ENCODE measurements at regions not wholly inside any gene's neighbourhood (a gene's known extent, or its start where the extent isn't known, plus 50 kb on each side); places are given as distances from the start of the nearest gene placed in this dataset.

GRCh38 chr12:74945771-74946198 lies 263.9 kb downstream of the KCNC2 start:
- TF ChIP-seq, protein P1, sequence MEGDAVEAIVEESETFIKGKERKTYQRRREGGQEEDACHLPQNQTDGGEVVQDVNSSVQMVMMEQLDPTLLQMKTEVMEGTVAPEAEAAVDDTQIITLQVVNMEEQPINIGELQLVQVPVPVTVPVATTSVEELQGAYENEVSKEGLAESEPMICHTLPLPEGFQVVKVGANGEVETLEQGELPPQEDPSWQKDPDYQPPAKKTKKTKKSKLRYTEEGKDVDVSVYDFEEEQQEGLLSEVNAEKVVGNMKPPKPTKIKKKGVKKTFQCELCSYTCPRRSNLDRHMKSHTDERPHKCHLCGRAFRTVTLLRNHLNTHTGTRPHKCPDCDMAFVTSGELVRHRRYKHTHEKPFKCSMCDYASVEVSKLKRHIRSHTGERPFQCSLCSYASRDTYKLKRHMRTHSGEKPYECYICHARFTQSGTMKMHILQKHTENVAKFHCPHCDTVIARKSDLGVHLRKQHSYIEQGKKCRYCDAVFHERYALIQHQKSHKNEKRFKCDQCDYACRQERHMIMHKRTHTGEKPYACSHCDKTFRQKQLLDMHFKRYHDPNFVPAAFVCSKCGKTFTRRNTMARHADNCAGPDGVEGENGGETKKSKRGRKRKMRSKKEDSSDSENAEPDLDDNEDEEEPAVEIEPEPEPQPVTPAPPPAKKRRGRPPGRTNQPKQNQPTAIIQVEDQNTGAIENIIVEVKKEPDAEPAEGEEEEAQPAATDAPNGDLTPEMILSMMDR (IDR thresholded peaks at IDR 0.05; ENCODE audit: insufficient read depth, low read length, poor library complexity, severe bottlenecking): no peak
- no peak for TF ChIP-seq EZH2phosphoT487 (conservative IDR thresholded peaks at IDR 0.05; ENCODE audit: low read length)
- no peak overlapping the region for H3K27ac ChIP-seq (ENCODE audit: low read depth, low read length)

GRCh38 chr12:74953697-74954096 lies 255.9 kb downstream of the KCNC2 start:
- Histone ChIP-seq H3K4me2 (ENCODE audit: low read depth, low read length, poor library complexity, severe bottlenecking) (no peak overlapping the region), H4K20me1 (ENCODE audit: low read depth, low read length) (no peaks in the 10 kb centered on the region), H3K27me3 (ENCODE audit: low read length) (no peaks in the 10 kb centered on the region), H3K9me2 (replicated peaks; ENCODE audit: insufficient read depth, low read length) (no peaks in the 10 kb centered on the region; the same call in 1 of the 2 replicates), H2AFZ (ENCODE audit: low read depth, low read length, severe bottlenecking) (no peak overlapping the region), H3K9me3 (ENCODE audit: insufficient read depth, low read length) (no peaks in the 10 kb centered on the region), H3K79me2 (ENCODE audit: insufficient read depth, low read length) (no peaks in the 10 kb centered on the region), H3F3A (ENCODE audit: insufficient read depth) (no peaks in the 10 kb centered on the region), H3K36me3 (ENCODE audit: low read length) (no peaks in the 10 kb centered on the region), H3K9ac (ENCODE audit: low read length) (no peak overlapping the region), H3K4me3 (ENCODE audit: insufficient read depth, low read length, poor library complexity, severe bottlenecking) (no peak overlapping the region), H3K27ac (ENCODE audit: low read depth, low read length) (no peak overlapping the region)
- no peak for TF ChIP-seq EZH2phosphoT487 (conservative IDR thresholded peaks at IDR 0.05; ENCODE audit: low read length)
- TF ChIP-seq, protein P1 (IDR thresholded peaks at IDR 0.05; ENCODE audit: insufficient read depth, low read length, poor library complexity, severe bottlenecking): no peak

More at GRCh38 chr12:74945771-74946198, 263.9 kb downstream of the KCNC2 start:
- H3K9me3 ChIP-seq (ENCODE audit: insufficient read depth, low read length): no peaks in the 10 kb centered on the region
- no peak overlapping the region for H3K4me2 ChIP-seq (ENCODE audit: low read depth, low read length, poor library complexity, severe bottlenecking)
- no peaks in the 10 kb centered on the region for H3K36me3 ChIP-seq (ENCODE audit: low read length)
- no peaks in the 10 kb centered on the region for H3K27me3 ChIP-seq (ENCODE audit: low read length)
- no peak overlapping the region for H3K4me3 ChIP-seq (ENCODE audit: insufficient read depth, low read length, poor library complexity, severe bottlenecking)
- no peak overlapping the region for H2AFZ ChIP-seq (ENCODE audit: low read depth, low read length, severe bottlenecking)
- H3F3A ChIP-seq (ENCODE audit: insufficient read depth): no peaks in the 10 kb centered on the region
- no peaks in the 10 kb centered on the region for H3K79me2 ChIP-seq (ENCODE audit: insufficient read depth, low read length)
- no peaks in the 10 kb centered on the region for H4K20me1 ChIP-seq (ENCODE audit: low read depth, low read length)
- H3K9me2 ChIP-seq (replicated peaks; ENCODE audit: insufficient read depth, low read length): no peaks in the 10 kb centered on the region
- no peak overlapping the region for H3K9ac ChIP-seq (ENCODE audit: low read length)

- Histone ChIP-seq H3K4me2 (ENCODE audit: low read depth, low read length, poor library complexity, severe bottlenecking) (no peak overlapping the region), H3K27ac (ENCODE audit: low read depth, low read length) (no peak overlapping the region), H3K9me2 (replicated peaks; ENCODE audit: insufficient read depth, low read length) (no peaks in the 10 kb centered on the region; the same call in 1 of the 2 replicates), H4K20me1 (ENCODE audit: low read depth, low read length) (no peaks in the 10 kb centered on the region), H3K9ac (ENCODE audit: low read length) (no peak overlapping the region), H3K4me3 (ENCODE audit: insufficient read depth, low read length, poor library complexity, severe bottlenecking) (no peak overlapping the region), H3K79me2 (ENCODE audit: insufficient read depth, low read length) (no peaks in the 10 kb centered on the region), H3K36me3 (ENCODE audit: low read length) (no peaks in the 10 kb centered on the region), H3K9me3 (ENCODE audit: insufficient read depth, low read length) (no peaks in the 10 kb centered on the region), H3F3A (ENCODE audit: insufficient read depth) (no peaks in the 10 kb centered on the region), H2AFZ (ENCODE audit: low read depth, low read length, severe bottlenecking) (no peak overlapping the region), H3K27me3 (ENCODE audit: low read length) (no peaks in the 10 kb centered on the region)
- TF ChIP-seq, protein P1 (IDR thresholded peaks at IDR 0.05; ENCODE audit: insufficient read depth, low read length, poor library complexity, severe bottlenecking): no peak
- no peak for TF ChIP-seq EZH2phosphoT487 (conservative IDR thresholded peaks at IDR 0.05; ENCODE audit: low read length)
These were observed 252.4 kb downstream of the KCNC2 start for GRCh38 chr12:74957231-74957630.
